HG02588 (cell line): ENCODE measurements at regions not wholly inside any gene's neighbourhood (a gene's known extent, or its start where the extent isn't known, plus 50 kb on each side); places are given as distances from the start of the nearest gene placed in this dataset.
"Not testable (repeated sequence)": the region's sequence is repeated elsewhere in the genome, so short reads cannot be mapped to it uniquely, and the experiment has no call there.

ENCODE experiments used
- ATAC-seq: cut with Tn5 transposase; IDR thresholded peaks from one replicate; pipeline ENCODE4 v1.9.1; 2021; ENCODE audit warnings: mild to moderate bottlenecking, moderate library complexity; ENCODE audit not compliant: unreplicated experiment

GRCh38 chr6:151671195-151671594 lies 136.3 kb upstream of the ESR1 start:
- no peak for ATAC-seq

GRCh38 chr6:151674578-151674977 lies 132.9 kb upstream of the ESR1 start:
- ATAC-seq: no peak

- ATAC-seq: peak; percentile 93
Measured at GRCh38 chr6:151675746-151676459, 131.6 kb upstream of the ESR1 start.

- no peak for ATAC-seq
Measured at GRCh38 chr6:151676460-151676945, 131.0 kb upstream of the ESR1 start.

GRCh38 chr6:151677404-151677803 lies 130.1 kb upstream of the ESR1 start:
- ATAC-seq: no peak

- ATAC-seq: no peak
Measured at GRCh38 chr6:151679081-151679480, 128.4 kb upstream of the ESR1 start.

GRCh38 chr6:151679941-151680340 lies 127.5 kb upstream of the ESR1 start:
- no peak for ATAC-seq

- ATAC-seq: no peak
Measured at GRCh38 chr6:151680846-151681432, 126.5 kb upstream of the ESR1 start.

- ATAC-seq: no peak
Measured at GRCh38 chr6:151681433-151682059, 125.9 kb upstream of the ESR1 start.

GRCh38 chr6:151682251-151682650 lies 125.2 kb upstream of the ESR1 start:
- ATAC-seq: no peak

- no peak for ATAC-seq
Measured at GRCh38 chr6:151682922-151683321, 124.6 kb upstream of the ESR1 start.

- no peak for ATAC-seq
Measured at GRCh38 chr6:151683381-151683780, 124.1 kb upstream of the ESR1 start.

- no peak for ATAC-seq
Measured at GRCh38 chr6:151689499-151690201, 117.8 kb upstream of the ESR1 start.

- peak; percentile 31 for ATAC-seq
Measured at GRCh38 chr6:151690303-151690702, 117.2 kb upstream of the ESR1 start.

GRCh38 chr6:151690768-151691562 lies 116.5 kb upstream of the ESR1 start:
- ATAC-seq: peak; percentile 99

GRCh38 chr6:151692216-151692615 lies 115.3 kb upstream of the ESR1 start:
- no peak for ATAC-seq

GRCh38 chr6:151693366-151693765 lies 114.1 kb upstream of the ESR1 start:
- ATAC-seq: no peak

- ATAC-seq: no peak
Measured at GRCh38 chr6:151695156-151695555, 112.3 kb upstream of the ESR1 start.

- not testable (repeated sequence) for ATAC-seq
Measured at GRCh38 chr6:151696302-151696701, 111.2 kb upstream of the ESR1 start.

GRCh38 chr6:151698931-151699700 lies 108.4 kb upstream of the ESR1 start:
- no peak for ATAC-seq
